ENCODE measurements at regions not wholly inside any gene's neighbourhood (a gene's known extent, or its start where the extent isn't known, plus 50 kb on each side); places are given as distances from the start of the nearest gene placed in this dataset.
"Not testable (repeated sequence)": the region's sequence is repeated elsewhere in the genome, so short reads cannot be mapped to it uniquely, and the experiment has no call there.

DNA sequence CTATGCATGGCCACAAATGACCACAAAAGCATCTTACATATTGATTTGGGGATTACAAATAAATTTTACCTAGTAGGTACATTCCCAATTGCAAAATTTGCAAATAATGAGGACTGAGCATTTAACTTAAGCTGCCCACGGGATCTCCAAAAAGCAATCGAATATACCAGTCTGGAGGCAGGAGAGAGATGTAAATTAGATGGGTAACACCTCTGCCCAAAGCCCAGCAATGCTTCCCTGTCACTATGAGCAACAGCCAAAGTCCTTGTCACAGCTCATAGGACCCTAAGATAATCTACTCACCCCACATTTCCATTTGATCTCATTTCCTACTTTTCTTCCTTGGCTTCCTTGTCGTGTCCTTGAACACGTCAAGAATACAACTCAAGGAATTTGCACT is 172.2 kb downstream of the SUCLG1 start:
- no peak for DNase-seq

DNA sequence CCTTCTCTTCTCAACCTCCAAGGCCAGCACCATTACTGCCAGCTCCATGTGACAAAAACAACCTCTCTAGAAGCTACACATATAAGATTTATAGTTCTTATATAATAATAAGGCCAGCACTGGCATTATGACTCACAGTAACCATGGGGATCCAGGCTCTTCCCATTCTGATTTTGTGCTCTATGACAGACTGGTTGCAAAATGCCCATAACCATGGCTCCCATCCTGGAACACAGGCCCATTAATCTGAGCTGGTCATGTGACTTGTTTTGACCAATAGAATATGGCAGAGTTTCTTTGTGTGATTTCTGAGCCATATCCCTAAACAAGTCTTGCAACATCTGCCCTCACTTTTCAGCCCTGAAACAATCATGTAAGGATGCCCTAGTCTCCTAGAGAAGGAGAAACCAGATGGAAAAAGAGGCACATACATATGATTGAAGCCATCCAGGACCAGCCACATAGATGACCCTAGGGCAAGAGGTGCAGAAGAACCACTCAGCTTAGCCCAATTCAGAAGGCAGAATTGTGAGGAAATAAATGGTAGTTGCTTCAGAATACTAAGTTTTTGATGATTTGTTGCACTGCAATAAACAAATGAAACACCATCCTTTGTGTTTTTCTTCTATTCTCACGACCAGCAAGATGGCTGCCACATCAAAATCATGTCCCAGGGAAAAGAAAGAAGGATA is 173.9 kb downstream of the SUCLG1 start:
- DNase-seq = no peak

DNA sequence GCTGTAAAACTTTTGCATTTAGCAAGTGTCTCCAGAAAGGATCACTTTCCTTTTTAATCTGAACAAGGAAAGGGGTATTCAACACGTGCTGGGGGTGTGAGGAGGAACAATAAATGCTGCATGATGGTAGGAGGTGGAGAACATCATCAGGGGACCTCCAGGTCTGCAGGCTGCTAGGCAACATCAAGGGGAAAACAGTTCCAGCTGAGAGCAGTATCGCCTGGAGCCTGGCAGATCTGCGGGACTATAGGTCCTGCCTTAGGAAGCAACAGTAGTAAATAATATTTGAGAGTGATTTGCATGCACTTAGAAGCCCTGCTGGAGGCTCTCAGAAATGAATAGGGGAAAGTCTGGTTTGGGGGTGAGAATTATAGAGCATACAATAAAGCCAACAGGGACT is 175.6 kb downstream of the SUCLG1 start:
- no peak for DNase-seq

DNA sequence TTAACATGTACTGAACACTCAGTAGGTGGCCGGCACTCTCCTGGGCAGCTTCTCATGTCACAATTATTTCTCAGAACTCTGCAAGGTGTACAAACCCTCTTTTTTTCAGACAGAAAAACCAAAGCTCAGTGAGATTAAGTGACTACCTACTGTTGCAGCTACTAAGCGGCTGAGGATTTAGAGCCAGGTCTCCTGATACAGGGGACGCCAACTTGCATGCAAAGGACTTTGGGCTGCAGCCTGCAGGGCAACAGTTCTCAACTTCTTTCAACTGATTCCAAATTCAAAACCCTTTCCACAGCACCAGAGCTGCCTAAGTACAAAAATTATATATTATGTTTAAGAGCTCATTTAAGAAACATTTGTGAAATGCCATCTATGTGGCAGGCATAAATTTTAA is 177.6 kb downstream of the SUCLG1 start:
- no peak for DNase-seq

DNA sequence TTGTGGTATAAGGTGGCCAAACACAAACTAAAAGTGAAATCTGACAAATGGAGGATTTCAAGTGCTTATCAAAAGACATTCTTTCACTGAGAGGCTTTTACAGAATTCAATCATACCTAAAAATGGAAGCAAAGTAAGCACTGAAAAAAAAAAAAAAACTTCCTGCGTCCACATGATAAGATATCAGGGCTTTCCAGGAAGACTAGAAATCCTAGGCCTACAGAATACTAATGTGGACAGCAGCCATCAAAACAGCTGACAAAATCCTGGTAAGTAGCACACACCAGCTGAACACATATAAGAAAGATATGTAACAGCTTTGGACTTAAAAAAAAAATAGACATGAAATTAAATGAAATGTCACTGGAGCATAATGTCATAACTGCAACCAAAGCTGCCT is 178.2 kb downstream of the SUCLG1 start:
- no peak for DNase-seq

DNA sequence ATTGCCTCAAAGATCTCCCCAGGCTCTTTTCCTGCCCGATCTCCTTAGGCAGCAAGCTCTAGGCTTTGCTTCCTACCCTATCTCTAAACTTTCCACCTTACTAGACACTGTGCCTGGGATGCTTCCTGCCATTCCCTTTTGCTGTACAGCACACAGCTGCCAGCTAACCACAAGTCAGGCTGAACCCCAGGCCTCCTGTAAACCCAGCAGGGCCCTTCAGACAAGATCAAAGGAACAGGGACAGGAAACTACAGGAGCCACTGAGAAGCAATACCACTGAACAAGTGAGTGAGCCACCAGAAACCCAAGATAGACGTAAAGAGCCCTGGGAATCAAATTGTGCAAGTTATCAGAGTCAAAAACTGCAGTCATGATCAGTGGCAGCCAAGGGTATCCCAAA is 180.7 kb downstream of the SUCLG1 start:
- DNase-seq = no peak

DNA sequence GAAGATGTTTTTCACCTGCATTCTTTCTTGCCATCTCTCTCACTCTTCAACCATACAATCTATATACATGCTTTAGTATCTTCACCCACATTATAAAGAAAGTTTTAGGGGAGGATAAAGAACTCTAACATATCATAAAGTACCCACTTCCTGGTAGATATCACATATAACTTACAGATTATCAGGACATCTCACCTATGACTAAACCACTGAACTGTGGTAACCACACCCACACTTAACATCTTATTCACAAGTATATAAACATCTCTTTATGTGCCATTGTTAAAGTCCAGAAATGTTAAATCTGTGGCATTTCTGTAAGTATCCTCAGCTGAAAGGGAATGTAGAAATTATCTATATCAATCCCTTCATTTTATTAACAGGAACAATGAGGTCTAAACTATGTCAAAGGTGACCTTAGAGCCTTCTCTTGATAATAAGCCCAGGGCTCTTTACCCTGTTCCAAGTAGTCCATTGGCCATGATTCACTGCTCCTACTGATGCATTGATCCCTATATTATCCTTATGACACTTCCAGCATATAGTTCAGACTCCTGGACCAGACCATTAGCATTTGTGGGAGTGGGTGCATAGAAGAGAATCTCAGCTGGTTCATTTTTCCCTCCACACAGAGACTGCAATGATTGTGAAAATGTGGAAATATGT is 182.4 kb downstream of the SUCLG1 start:
- DNase-seq = no peak

DNA sequence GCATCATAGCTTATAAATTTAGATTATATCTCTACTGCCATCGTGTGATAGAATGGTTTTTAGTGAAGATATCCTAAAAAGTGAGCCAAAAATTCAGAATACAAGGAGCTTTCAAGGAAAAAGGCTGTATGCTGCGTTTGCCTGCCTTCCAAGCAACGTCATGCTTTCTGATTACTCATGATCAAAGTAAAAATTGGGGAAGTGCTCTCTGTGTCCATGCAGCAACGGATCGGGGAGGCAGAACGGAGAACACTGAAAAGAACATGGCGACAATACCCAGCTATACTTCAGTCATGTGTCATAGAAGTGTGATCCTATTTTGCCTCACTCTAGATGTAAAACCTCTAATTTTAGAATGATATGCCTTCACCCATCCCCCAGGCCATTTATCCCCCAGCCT is 185.7 kb downstream of the SUCLG1 start:
- no peak for DNase-seq

DNA sequence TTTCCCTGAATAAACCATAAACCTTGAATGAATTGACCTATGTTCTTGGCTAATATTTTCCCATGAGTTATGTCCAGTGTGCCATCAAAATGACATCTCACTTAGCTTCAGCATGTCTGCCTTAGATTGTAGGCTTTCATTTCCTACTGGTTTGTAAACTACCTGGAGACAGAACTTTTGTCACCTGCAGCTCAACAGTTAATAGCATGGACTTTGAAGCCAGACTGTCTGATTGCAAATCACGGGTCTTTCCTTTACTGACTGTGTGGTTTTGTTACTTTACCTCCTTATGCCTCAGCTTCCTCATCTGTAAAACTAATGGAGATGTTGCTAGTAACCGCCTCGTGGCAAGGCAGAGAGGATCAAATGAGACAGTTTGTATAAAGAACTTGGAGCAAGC is 187.1 kb downstream of the SUCLG1 start:
- no peak for DNase-seq

DNA sequence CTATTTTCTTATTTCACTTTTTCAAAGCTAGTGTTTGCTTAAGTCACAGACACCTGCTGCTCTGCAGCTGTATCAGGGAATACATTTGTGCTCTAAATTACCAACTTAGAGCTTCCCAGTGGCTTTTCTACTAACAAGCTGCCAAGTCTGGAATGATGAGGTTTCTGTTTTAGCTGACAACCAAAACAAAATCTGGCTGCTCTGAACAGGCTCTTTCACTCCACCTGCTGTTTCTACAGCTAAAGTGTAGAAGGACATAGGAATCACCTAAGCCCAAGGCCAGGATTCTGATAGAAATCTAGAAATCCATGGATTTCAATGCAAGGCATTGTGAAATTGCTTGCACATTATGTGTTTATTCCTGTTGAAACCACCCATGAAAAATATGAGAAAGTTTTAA is 201.2 kb downstream of the SUCLG1 start:
- DNase-seq = no peak

DNA sequence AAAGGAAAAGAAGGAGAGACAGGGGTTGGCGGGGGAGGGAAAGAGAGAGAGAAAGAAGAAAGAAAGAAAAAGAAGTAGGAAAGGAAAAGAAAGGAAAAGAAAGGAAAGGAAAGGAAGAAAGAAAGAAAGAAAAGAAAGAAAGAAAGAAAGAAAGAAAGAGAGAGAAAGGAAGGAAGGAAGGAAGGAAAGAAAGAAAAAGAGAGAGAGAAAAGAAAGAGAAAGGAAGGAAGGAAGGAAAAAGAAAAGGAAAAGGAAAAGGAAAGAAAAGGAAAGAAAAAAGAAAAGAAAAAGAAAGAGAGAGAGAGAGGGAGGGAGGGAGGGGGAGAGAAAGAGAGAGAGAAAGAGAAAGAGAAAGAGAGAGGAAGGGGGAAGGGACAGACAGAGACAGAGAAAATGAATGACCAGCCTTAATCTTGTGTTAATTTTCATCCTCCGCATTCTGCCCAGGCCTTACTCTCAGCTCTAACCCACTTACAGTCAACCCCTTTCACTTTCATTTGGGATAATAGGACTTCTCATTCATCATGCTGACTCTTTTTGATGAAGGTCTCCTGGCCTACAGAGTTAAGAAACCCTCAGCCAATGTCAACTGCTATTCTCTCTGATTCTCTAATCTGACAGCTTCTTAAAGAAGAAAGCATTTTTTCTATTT is 207.3 kb downstream of the SUCLG1 start:
- no peak for DNase-seq

DNA sequence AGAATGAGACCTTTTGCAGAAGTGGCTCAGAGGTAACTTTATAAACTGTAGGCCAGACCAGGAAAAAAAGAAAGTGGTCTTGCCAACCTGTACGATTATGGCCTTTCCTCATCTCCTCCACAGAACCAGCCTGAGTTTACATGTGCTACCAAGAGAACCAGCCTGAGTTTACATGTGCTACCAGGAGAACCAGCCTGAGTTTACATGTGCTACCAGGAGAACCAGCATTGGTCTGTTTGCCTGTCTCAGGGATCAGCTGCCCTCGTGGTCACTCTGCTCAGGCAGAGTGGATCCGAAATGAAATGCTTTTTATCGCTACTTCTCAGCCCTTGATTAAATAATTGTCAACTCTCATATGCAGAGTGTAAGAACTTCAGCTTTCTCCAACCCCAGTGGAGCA is 209.9 kb downstream of the SUCLG1 start:
- no peak for DNase-seq

DNA sequence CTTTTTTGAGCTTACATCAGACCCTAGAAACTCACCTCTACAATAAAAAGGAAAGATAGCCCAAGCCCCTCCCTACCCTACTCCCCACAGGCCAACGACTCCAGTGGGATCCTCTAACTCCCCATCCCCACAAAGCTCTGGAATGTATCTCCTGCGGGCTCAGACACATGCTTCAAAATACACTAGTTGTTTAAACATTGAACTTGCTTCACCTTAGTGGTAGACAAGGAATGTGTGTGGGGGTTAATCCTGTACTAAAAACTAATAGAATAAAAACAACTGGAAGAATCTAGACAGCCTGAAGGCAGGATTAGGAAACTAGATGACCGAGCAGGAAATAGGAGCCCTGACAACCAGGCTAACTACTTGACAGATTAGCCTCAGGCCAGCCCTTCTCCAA is 211.5 kb downstream of the SUCLG1 start:
- no peak for DNase-seq

DNA sequence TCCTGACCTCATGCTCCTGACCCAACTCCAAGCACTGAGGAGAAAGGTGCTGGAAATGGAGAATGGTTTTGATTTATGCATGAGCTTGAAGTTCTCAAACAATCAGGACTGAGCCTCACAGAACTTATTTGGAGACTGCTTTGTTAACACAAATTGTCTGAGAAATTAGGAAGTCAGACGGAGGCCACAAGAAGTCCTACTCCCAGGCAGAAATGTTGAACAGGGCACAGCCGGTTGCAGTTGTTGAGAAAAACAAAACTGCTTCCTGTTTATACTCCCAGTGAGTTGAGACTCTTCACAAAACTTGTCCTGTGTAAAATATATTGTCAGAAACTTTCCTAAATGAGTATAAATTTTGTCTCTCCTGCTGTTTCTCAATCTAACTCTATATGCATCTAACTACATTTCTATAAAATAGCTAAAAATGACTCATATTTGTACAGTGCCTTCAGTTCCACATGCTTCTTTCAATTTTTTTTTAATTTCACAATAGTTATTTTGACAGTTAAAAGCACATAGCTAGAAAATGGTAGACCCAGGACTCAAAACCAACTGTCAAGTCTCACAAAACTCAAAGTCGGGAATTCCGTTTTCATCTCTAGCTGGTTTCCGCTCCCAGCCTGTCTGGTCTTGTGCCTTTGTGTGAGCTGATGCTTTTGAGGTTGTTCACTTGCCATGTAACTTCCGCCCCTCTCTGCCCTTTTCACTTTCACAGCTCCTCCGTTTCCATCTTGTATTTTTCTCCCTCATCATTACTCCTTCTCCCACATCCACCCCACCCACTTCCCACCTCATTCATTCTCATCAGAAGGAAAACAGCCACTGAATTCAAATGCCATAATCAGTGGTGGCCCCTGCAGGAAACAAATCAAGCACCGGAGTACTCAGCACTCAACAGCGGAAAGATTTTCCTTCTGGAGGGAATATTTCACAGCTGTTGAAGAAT is 215.0 kb downstream of the SUCLG1 start:
- DNase-seq = no peak

DNA sequence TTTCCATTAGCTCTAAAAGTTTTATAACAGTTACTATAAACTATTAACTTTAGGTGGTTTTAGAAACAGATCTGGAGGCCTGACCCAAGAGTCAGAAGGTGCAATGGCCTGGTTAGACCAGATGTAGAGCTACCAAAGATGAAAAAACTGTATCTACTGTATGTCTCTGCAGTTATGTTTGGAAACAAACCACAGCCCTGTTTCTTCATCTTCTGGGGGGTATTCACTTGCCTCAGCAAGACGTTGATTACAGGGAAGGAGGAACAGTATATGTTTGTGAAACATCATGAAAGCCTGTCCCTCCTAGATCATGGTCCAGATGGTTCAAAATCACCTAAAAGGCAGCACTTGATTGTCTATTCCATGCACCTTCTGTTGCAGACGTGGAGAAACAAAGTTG is 220.2 kb downstream of the SUCLG1 start:
- DNase-seq = no peak

DNA sequence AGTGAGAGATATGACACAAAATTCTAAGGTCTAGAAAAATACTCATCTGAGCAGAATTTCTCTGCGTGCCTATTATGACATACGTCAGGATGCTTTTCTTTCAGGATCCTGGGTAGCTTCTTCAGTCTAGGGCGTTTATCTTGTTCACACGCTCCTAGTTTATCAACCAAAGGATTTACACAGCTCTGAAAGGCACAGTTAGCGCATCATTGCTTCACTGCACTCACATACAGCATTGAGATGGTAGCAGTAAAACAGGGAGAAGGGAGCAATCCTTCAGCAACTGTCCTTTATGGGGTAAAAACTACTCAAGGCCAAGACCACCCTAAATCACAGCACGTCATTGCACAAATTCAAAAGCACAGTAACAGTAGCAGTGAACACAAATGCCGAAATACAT is 222.8 kb downstream of the SUCLG1 start:
- no peak for DNase-seq

DNA sequence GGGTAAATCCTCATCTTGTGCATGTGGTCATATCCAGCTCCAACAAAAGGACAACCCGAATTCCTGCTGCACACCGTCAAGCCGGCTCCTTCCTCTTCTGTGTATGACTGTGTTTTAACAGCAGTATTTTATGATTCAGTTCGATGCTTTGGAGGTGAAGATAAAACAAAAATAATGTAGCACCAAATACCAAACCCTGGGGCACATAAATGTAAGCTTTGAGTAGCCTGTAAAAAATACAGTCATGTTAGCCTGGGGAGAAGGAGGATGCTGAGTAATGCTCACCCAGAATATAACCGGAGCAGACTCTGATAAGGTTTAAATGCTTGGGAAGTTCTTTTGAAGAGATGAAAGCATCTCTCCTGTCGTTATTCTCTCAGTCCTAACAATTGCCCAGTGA is 225.0 kb downstream of the SUCLG1 start:
- no peak for DNase-seq

DNA sequence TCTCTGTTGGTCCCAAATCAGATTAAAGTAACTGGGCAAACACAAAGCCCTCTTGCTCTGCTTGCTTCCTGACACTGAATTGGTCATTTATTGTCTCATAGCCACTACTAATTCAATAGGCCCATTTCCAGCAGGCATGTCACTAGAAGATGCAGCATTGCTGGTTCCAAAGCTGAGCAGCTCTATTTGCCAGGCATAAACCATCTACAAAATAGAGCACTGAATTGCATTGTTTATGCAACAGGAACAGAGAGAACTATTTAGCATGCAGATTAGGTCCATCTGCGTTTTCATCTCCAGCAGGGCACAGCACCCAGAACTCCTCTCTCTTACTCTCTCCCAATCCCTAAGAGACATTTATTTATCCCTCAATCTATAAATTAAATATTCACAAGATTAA is 227.6 kb downstream of the SUCLG1 start:
- DNase-seq = no peak

DNA sequence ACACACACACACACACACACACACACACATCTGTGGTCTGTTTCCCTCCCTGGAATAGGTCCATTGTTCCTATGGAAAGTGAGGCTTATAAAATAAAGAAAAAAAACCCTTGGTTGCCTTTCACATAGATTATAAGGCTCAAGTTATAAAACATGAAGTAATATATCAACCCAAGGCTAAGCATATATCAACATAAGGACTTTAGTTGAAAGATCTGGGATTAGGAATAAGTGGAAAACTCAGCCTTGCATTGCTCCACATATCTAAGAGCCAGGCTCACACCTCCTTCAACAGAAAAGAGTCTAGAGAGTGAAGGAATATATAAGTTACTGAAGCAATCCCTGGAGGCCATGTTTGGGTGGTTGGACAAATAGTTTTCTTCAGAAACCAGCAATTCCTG is 235.0 kb downstream of the SUCLG1 start:
- DNase-seq = no peak

DNA sequence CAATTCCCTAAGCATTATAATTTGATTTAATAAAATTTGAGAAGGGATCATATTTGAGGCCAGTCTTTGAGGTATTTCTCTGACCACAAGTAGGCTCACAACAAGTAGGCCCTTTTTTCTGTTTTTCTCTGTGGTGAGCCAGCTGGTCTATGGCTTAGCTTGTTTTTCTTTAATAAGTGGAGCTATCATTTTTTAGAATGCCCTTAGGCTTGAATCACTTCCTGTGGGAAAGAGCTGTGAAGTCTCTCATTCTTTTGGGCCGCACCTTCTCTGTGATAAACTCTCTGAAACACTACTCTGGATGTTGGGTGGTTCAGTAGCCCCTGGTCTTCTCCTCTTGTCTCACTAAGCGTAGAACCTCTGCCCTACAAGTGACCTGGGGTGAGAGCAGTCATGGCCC is 235.9 kb downstream of the SUCLG1 start:
- no peak for DNase-seq

DNA sequence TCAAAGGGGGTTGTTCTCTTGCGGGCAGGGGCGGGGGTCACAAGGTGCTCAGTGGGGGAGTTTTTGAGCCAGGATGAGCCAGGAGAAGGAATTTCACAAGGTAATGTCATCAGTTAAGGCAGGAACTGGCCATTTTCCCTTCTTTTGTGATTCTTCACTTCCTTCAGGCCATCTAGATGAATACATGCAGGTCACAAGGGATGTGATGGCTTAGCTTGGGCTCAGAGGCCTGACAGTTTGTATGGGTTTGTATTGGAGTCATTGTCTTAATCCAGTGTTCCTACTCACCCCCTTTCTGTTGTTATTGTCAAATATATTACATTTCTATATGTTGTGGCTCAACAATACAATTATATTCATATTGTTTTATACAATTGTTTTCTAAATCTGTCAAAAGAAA is 238.0 kb downstream of the SUCLG1 start:
- DNase-seq = not testable (repeated sequence)

DNA sequence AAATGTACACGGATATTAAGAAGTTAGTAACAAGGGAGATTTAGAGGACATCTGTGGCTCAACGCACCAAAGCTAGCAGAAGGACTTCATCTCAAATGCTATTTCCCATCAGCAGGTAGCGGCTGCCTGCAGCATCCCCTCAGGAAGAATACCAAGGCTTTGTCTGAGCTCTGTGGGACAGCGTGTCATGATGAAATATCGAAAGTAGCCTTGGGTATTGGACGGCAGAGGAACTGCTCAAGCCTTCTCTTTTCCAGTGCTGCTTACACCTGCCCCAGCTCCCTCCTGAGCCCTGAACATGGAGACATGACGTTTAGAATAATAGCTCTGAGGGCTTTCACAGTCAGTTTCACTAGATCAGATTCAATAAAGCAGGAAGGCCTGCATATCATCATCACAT is 241.6 kb downstream of the SUCLG1 start:
- no peak for DNase-seq

DNA sequence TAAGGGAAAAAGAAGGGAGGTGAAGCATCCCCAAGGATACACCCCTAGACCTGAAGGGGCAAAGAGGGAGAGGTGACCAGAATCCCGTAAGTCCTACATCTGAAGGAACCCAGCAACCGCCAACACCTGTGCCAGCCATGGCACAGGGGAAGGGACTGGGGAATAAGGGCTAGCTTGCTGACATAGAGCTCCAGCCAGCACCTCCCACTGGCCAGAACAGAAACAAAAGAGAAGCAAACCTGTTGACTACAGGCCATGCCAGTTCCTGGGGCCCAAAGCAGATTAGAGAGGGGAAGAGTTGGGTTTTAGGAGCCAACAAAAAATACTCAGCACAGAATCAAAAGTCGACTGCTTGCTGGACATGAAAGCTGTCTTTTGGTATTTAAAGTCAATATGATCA is 244.6 kb downstream of the SUCLG1 start:
- no peak for DNase-seq
